GM19239 (cell line): ENCODE measurements at regions not wholly inside any gene's neighbourhood (a gene's known extent, or its start where the extent isn't known, plus 50 kb on each side); places are given as distances from the start of the nearest gene placed in this dataset.
"Not testable (repeated sequence)": the region's sequence is repeated elsewhere in the genome, so short reads cannot be mapped to it uniquely, and the experiment has no call there.

ENCODE experiments used
- DNase-seq: peaks from one replicate; pipeline ENCODE4 v3.0.0; 2011; ENCODE audit warnings: low spot score; ENCODE audit not compliant: insufficient read length
- FAIRE-seq: peaks from 2 replicates; lab custom pipeline; 2011; peaks lifted over from hg19 to GRCh38; lab: Jason Lieb, UNC

GRCh38 chr16:52312716-52313115, 234.2 kb downstream of the TOX3 start:
- DNase-seq (no peak), FAIRE-seq (no peak)

GRCh38 chr16:52309446-52310416, 237.2 kb downstream of the TOX3 start:
- FAIRE-seq (no peak), DNase-seq (no peak)

DNA sequence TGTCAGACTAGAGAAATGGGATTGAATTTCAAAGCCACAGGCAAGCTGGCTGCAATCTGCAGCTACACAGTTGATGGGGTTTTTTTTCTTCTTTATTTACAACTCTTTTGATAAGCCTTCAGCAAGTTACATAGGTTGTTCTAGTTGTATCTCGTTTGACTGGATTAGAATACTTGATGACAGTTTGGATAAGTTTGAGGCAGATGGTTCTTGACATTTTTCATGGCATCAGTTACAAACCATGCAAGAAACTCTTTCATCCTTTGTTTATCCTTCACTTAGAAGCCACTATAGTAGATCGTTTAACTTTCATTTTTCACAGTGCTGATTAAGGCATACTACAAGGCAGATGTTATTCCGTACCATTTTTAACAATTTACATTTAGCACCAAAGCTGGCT, 238.9 kb downstream of the TOX3 start:
- DNase-seq (no peak), FAIRE-seq (no peak)

GRCh38 chr16:52301026-52301425, 245.9 kb downstream of the TOX3 start:
- DNase-seq (no peak), FAIRE-seq (no peak)

DNA sequence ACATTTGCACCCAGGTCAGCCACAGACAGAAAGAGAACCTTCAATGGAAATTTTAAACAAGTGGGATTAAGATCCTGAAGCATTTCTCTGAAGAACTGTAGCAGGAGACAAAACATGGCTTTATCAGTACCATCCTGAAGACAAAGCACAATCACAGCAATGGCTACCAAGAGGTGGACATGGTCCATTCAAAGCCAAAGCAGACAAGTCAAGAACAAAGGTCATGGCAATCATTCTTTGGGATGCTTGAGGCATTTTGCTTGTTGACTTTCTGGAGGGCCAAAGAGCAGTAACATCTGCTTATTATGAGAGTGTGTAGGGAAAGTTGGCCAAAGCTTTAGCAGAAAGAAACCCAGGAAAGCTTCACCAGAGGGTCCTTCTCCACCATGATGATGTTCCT, 248.2 kb downstream of the TOX3 start:
- no peak for FAIRE-seq
- no peak for DNase-seq

GRCh38 chr16:52296706-52297315, 250.1 kb downstream of the TOX3 start:
- peak; percentile 21 for FAIRE-seq
- not testable (repeated sequence) for DNase-seq

GRCh38 chr16:52296076-52296475, 250.9 kb downstream of the TOX3 start:
- FAIRE-seq (no peak), DNase-seq (no peak)

DNA sequence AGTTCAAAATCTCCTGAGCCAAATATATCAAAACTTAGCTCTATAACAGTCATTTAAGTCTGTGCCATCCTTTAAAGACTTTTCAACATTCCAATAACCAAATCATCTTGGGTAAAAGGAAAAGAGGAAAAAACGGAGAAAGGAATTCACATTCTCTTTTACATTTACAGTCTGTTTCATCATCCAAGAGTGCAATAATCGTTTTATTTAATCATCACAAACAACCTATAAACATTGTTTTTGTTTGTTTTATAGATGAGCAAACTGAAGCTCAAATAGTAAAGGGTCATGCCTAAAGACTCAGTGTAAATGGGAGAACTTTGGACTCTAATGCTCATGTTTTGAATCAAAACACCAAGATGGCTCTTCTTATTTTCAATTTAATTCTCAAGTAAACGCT, 252.3 kb downstream of the TOX3 start:
- FAIRE-seq (no peak), DNase-seq (no peak)

GRCh38 chr16:52293204-52293603, 253.7 kb downstream of the TOX3 start:
- DNase-seq, result no peak

GRCh38 chr16:52283584-52284375, 263.2 kb downstream of the TOX3 start:
- FAIRE-seq, result no peak
- no peak for DNase-seq

More at GRCh38 chr16:52293204-52293603, 253.7 kb downstream of the TOX3 start:
- no peak for FAIRE-seq

GRCh38 chr16:52283018-52283417, 263.9 kb downstream of the TOX3 start:
- no peak for FAIRE-seq
- no peak for DNase-seq

DNA sequence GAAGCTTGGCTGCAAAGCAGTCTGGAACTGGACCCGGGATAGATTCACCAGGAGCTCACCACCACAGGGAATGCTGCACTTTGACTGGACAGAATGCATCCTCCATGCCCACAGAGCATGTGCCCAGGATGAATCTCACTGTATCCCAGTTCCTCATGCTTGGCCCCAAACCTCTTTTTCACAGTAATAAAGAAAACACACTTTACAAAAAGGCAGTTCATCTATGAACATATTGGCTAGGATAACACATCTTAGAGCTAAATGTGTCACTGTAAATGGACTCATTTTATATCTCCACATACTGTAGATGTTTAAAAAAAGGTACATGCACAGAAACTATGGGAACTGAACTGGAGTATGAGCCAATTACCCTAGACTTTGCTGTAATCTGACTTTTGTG, 266.9 kb downstream of the TOX3 start:
- DNase-seq, result no peak
- FAIRE-seq, result no peak

DNA sequence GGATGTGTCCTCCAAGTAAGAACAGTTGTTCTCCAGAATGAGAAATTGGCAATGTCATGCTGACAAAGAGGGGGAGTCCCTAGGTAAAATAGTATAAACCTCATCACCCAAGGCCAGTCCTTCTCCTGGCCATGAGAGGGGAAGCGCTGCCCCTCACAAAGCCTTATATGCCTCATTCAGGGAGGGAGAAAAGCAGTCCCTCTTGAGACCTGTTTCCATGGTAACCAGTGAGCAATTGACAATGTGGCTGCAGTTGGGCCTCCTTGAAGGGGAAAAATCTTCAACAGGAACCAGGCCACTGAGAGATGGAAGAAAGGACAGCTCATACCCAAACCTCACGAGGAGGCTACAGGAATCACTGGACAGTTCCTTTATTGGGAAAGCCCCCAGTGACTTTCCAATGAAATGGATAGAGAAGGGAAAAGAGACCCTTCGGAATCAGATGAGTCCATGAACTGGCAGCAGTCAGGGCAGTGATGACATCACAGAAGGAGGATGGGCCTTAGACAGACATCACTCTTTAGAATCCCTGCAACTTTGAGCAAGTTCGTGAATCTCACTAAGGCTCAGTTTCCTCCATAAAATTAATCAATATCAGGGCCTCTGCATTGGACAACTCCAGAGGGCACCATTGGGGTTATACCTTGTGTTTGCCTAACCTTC, 275.7 kb downstream of the TOX3 start:
- no peak for FAIRE-seq

GRCh38 chr16:52265446-52265861, 281.5 kb downstream of the TOX3 start:
- DNase-seq, result no peak
- no peak for FAIRE-seq

More for the DNA sequence above, 275.7 kb downstream of the TOX3 start:
- no peak for DNase-seq

DNA sequence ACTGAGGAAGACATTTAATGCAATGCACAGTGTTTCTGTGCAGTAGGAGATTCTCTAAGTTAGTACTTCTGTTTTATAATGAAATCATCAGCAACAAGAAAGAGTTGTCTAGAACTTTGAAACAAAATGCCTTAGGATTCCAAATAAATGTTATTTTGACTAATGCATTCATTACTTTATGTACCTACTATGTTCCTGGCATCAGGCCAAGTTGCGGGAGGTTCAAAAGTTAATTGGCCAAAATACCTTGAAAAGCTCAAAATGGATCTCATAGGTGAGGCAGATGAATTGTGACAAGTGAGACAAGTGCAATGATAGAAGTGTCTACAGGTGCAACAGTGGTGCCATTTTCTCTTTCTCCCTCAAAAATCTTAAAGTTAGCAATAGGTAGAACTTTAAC, 289.4 kb downstream of the TOX3 start:
- DNase-seq (no peak), FAIRE-seq (no peak)

DNA sequence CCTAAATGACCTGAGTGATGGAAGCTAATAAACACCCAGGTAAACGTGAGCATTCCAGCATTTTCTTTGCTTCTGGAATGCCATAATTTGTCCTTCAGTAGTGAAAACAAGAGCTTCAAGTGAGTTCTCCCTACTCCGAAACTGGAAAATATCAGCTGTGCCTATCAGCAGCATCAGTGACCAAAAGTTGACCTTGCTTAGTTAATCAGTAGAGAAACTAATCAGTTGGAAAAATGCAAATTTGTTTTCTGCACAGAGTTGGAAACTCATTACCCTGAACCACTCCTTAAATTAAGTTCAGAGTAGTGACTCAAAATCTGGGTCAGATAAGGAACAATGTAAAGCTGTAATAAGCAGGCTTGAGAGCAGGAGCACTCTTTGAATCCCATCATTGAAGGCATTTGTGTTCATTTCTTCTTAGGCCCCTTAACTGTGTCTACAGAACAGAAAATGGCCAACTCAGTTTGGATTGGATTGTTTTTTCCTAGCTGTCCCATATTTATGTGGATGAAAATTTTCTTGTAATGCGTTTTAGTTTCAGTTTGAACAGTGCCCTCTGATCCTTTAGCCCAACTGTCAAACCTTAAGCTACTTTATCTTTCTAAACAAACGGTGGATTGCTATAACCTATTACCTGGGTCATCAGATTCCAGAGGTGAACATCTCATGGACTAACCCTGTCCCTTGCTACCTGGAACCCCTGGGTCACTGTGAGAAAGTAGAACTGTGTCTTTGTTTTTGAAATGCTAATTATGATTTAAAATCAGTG, 290.4 kb downstream of the TOX3 start:
- no peak for DNase-seq
- FAIRE-seq, result no peak

GRCh38 chr16:52254746-52255145, 292.2 kb downstream of the TOX3 start:
- no peak for FAIRE-seq
- DNase-seq, result no peak

DNA sequence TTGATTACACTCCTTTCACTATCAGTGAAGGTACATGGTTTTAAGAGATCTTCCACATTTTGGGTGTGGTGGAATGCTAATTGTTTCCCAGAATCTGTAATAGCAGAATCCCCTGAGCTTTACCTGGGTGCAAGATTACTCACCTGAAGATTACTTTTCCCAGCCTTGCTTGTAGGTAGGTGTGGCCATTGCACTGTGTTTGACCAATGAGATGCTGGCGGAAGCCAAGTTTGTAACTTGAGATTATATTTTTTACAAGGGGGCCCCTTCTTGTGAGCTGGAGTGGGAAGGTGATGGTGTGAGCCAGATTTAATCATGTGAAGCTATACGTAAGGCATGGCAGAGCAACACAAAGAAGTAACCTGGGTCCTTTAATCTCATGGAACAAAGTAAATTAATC, 294.3 kb downstream of the TOX3 start:
- no peak for FAIRE-seq
- no peak for DNase-seq

GRCh38 chr16:52251495-52251894, 295.4 kb downstream of the TOX3 start:
- no peak for FAIRE-seq

More at GRCh38 chr16:52251495-52251894, 295.4 kb downstream of the TOX3 start:
- DNase-seq, result no peak
